ENCODE measurements at regions not wholly inside any gene's neighbourhood (a gene's known extent, or its start where the extent isn't known, plus 50 kb on each side); places are given as distances from the start of the nearest gene placed in this dataset.

DNA sequence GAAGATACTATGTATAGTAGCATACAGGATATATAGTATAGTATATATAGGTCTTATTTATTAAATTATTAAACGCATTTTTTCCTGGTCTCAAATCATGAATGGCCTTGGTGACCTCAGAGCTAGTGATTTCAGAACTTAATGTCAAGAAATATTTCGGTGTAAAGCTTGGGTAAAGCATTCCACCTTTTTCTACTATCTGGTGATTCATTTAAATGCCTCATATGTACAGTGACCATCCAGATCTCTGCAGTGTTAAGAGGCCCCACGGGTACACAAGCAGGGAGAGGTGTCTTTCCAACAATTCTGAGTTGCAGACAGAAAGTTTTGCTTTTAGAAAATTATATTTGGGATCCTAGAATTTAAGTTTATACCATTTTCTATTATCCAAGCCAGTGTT, 626.5 kb downstream of the PTPRC start:
- TF ChIP-seq EZH2 (IDR thresholded peaks at IDR 0.05; ENCODE audit: insufficient read depth, low read length) = no peak
- TF ChIP-seq, protein P1, sequence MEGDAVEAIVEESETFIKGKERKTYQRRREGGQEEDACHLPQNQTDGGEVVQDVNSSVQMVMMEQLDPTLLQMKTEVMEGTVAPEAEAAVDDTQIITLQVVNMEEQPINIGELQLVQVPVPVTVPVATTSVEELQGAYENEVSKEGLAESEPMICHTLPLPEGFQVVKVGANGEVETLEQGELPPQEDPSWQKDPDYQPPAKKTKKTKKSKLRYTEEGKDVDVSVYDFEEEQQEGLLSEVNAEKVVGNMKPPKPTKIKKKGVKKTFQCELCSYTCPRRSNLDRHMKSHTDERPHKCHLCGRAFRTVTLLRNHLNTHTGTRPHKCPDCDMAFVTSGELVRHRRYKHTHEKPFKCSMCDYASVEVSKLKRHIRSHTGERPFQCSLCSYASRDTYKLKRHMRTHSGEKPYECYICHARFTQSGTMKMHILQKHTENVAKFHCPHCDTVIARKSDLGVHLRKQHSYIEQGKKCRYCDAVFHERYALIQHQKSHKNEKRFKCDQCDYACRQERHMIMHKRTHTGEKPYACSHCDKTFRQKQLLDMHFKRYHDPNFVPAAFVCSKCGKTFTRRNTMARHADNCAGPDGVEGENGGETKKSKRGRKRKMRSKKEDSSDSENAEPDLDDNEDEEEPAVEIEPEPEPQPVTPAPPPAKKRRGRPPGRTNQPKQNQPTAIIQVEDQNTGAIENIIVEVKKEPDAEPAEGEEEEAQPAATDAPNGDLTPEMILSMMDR (IDR thresholded peaks at IDR 0.05; ENCODE audit: insufficient read depth, low read depth, low read length) = no peak
- FAIRE-seq (no peak), DNase-seq (ENCODE audit: low read depth) (no peak)
- no peaks in the 10 kb centered on the region for H3K79me2 ChIP-seq (ENCODE audit: insufficient read depth, low read length)
- Mint-ChIP-seq H3K27ac (ENCODE audit: unreplicated experiment) (no peak overlapping the region), H3K4me1 (ENCODE audit: low read depth, unreplicated experiment) (peaks cover 9% of the 10 kb centered on the region), H3K36me3 (ENCODE audit: low read depth, unreplicated experiment) (no peaks in the 10 kb centered on the region), H3K9me3 (ENCODE audit: unreplicated experiment) (no peaks in the 10 kb centered on the region), H3K27me3 (ENCODE audit: low read depth, unreplicated experiment) (no peaks in the 10 kb centered on the region), H3K4me3 (ENCODE audit: unreplicated experiment) (no peak overlapping the region)
- H2AFZ ChIP-seq (ENCODE audit: low read depth, low read length) = no peak overlapping the region
- no peaks in the 10 kb centered on the region for H3K36me3 ChIP-seq (ENCODE audit: insufficient read depth, low read length)
- H3K9ac ChIP-seq (ENCODE audit: low read length) = no peak overlapping the region
- H3K9me3 ChIP-seq (ENCODE audit: insufficient read depth, low read depth, low read length) = no peaks in the 10 kb centered on the region
- no peaks in the 10 kb centered on the region for H3K27me3 ChIP-seq (ENCODE audit: insufficient read depth, low read length)
- H4K20me1 ChIP-seq (ENCODE audit: insufficient read depth, low read length) = no peaks in the 10 kb centered on the region
- H3K27ac ChIP-seq (ENCODE audit: low read depth, low read length) = no peak overlapping the region
- no peaks in the 10 kb centered on the region for H3K4me1 ChIP-seq (ENCODE audit: insufficient read depth, low read length)
- no peak overlapping the region for H3K4me2 ChIP-seq (ENCODE audit: low read length)
- H3K4me3 ChIP-seq (ENCODE audit: insufficient read depth, low read depth, low read length) = no peak overlapping the region

DNA sequence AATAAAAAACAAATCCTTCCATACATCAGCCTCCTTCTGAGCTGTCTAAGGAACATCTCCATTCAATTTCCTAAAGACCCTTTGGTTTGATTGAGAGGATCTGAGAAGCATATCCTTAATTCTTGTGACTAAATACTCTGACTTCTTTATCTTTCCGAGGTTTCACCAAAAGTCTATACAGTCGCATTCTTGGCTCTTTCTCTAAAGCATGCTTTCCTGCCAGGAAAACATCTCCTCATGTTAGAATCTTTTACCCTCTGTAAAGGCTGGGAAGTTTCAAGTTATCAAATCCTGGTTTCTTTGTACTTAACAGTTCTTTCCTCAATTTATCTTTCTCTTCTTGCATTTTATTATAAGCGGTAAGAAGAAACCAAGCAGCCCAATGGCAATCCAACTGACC, 630.4 kb downstream of the PTPRC start:
- H2AFZ ChIP-seq (ENCODE audit: low read depth, low read length) = no peak overlapping the region
- Mint-ChIP-seq H3K9me3 (ENCODE audit: unreplicated experiment) (no peaks in the 10 kb centered on the region), H3K4me3 (ENCODE audit: unreplicated experiment) (no peak overlapping the region), H3K36me3 (ENCODE audit: low read depth, unreplicated experiment) (no peaks in the 10 kb centered on the region), H3K4me1 (ENCODE audit: low read depth, unreplicated experiment) (peaks cover 36% of the 10 kb centered on the region), H3K27ac (ENCODE audit: unreplicated experiment) (no peak overlapping the region), H3K27me3 (ENCODE audit: low read depth, unreplicated experiment) (no peaks in the 10 kb centered on the region)
- no peak for TF ChIP-seq EZH2 (IDR thresholded peaks at IDR 0.05; ENCODE audit: insufficient read depth, low read length)
- TF ChIP-seq, protein P1 (IDR thresholded peaks at IDR 0.05; ENCODE audit: insufficient read depth, low read depth, low read length) = no peak
- H4K20me1 ChIP-seq (ENCODE audit: insufficient read depth, low read length) = no peaks in the 10 kb centered on the region
- peak; percentile 51 for DNase-seq (ENCODE audit: low read depth)
- no peak overlapping the region for H3K4me2 ChIP-seq (ENCODE audit: low read length)
- no peaks in the 10 kb centered on the region for H3K9me3 ChIP-seq (ENCODE audit: insufficient read depth, low read depth, low read length)
- no peaks in the 10 kb centered on the region for H3K79me2 ChIP-seq (ENCODE audit: insufficient read depth, low read length)
- no peak overlapping the region for H3K4me3 ChIP-seq (ENCODE audit: insufficient read depth, low read depth, low read length)
- no peak overlapping the region for H3K27ac ChIP-seq (ENCODE audit: low read depth, low read length)
- H3K36me3 ChIP-seq (ENCODE audit: insufficient read depth, low read length) = no peaks in the 10 kb centered on the region
- FAIRE-seq = no peak
- no peak overlapping the region for H3K9ac ChIP-seq (ENCODE audit: low read length)
- H3K4me1 ChIP-seq (ENCODE audit: insufficient read depth, low read length) = peaks cover 24% of the 10 kb centered on the region
- no peaks in the 10 kb centered on the region for H3K27me3 ChIP-seq (ENCODE audit: insufficient read depth, low read length)

GRCh38 chr1:199272139-199272544, 633.3 kb downstream of the PTPRC start:
- Histone ChIP-seq H3K9me3 (ENCODE audit: insufficient read depth, low read depth, low read length) (no peaks in the 10 kb centered on the region), H2AFZ (ENCODE audit: low read depth, low read length) (no peak overlapping the region), H3K36me3 (ENCODE audit: insufficient read depth, low read length) (no peaks in the 10 kb centered on the region), H3K27ac (ENCODE audit: low read depth, low read length) (peak overlapping the region; percentile 86), H3K4me2 (ENCODE audit: low read length) (peak overlapping the region; percentile 67), H3K4me1 (ENCODE audit: insufficient read depth, low read length) (peaks cover 26% of the 10 kb centered on the region), H3K27me3 (ENCODE audit: insufficient read depth, low read length) (no peaks in the 10 kb centered on the region), H3K4me3 (ENCODE audit: insufficient read depth, low read depth, low read length) (no peak overlapping the region), H4K20me1 (ENCODE audit: insufficient read depth, low read length) (no peaks in the 10 kb centered on the region), H3K9ac (ENCODE audit: low read length) (peak overlapping the region; percentile 52), H3K79me2 (ENCODE audit: insufficient read depth, low read length) (no peaks in the 10 kb centered on the region)
- no peak overlapping the region for H3K4me3 Mint-ChIP-seq (ENCODE audit: unreplicated experiment)
- DNase-seq (ENCODE audit: low read depth) (peak; percentile 97), FAIRE-seq (no peak)
- no peaks in the 10 kb centered on the region for H3K9me3 Mint-ChIP-seq (ENCODE audit: unreplicated experiment)
- H3K27me3 Mint-ChIP-seq (ENCODE audit: low read depth, unreplicated experiment) = no peaks in the 10 kb centered on the region
- TF ChIP-seq, protein P1 (IDR thresholded peaks at IDR 0.05; ENCODE audit: insufficient read depth, low read depth, low read length) = no peak
- no peak for TF ChIP-seq EZH2 (IDR thresholded peaks at IDR 0.05; ENCODE audit: insufficient read depth, low read length)
- H3K27ac Mint-ChIP-seq (ENCODE audit: unreplicated experiment) = peak overlapping the region; percentile 98
- peaks cover 35% of the 10 kb centered on the region for H3K4me1 Mint-ChIP-seq (ENCODE audit: low read depth, unreplicated experiment)
- no peaks in the 10 kb centered on the region for H3K36me3 Mint-ChIP-seq (ENCODE audit: low read depth, unreplicated experiment)

All from astrocyte (in vitro differentiated cells and primary cell).